MM.1S (cell line): ENCODE measurements at regions not wholly inside any gene's neighbourhood (a gene's known extent, or its start where the extent isn't known, plus 50 kb on each side); places are given as distances from the start of the nearest gene placed in this dataset.
"Not testable (repeated sequence)": the region's sequence is repeated elsewhere in the genome, so short reads cannot be mapped to it uniquely, and the experiment has no call there.

Source experiments
- DNase-seq: peaks from one replicate; pipeline ENCODE4 v3.0.0-alpha.2; 2015
- H2AFZ ChIP-seq: fragments of 300-600 bp; sonication (generic); 2 replicates; pipeline ENCODE4 v1.6.0; 2016; ENCODE audit warnings: antibody characterized with exemption, low read length
- H3F3A ChIP-seq: fragments of 300-600 bp; sonication (generic); 2 replicates; pipeline ENCODE4 v1.6.1; 2016; ENCODE audit warnings: mild to moderate bottlenecking, antibody characterized with exemption, low read length, moderate library complexity, mixed read lengths; ENCODE audit not compliant: insufficient read depth
- H3K27ac ChIP-seq: fragments of 300-600 bp; sonication (generic); 2 replicates; pipeline ENCODE4 v1.5.1; 2016; ENCODE audit warnings: mild to moderate bottlenecking, low read length
- H3K27me3 ChIP-seq: fragments of 300-600 bp; sonication (generic); replicated peaks from 2 replicates; pipeline ENCODE4 v1.6.0; 2016; ENCODE audit warnings: low read length; ENCODE audit not compliant: insufficient read depth
- H3K36me3 ChIP-seq: fragments of 300-600 bp; sonication (generic); replicated peaks from 2 replicates; pipeline ENCODE4 v1.6.1; 2016; ENCODE audit warnings: mild to moderate bottlenecking, low read length, mixed read lengths; ENCODE audit not compliant: insufficient read depth
- H3K4me1 ChIP-seq: fragments of 300-600 bp; sonication (generic); 2 replicates; pipeline ENCODE4 v1.6.1; 2016; ENCODE audit warnings: low read length, mixed read lengths
- H3K4me2 ChIP-seq: fragments of 300-600 bp; sonication (generic); 2 replicates; pipeline ENCODE4 v1.6.0; 2016; ENCODE audit warnings: low read depth, low read length
- H3K4me3 ChIP-seq: fragments of 300-600 bp; sonication (generic); 2 replicates; pipeline ENCODE4 v1.5.1; 2016; ENCODE audit warnings: low read length, mixed read lengths
- H3K79me2 ChIP-seq: fragments of 300-600 bp; sonication (generic); 2 replicates; pipeline ENCODE4 v1.6.1; 2016; ENCODE audit warnings: mixed run types, low read length, mixed read lengths
- H3K9ac ChIP-seq: fragments of 300-600 bp; sonication (generic); 2 replicates; pipeline ENCODE4 v1.6.1; 2016; ENCODE audit warnings: low read length, mixed read lengths
- H3K9me2 ChIP-seq: fragments of 300-600 bp; sonication (generic); replicated peaks from 2 replicates; pipeline ENCODE4 v1.6.1; 2016; ENCODE audit warnings: mild to moderate bottlenecking, low read length, mixed read lengths; ENCODE audit not compliant: insufficient read depth
- H3K9me3 ChIP-seq: fragments of 300-600 bp; sonication (generic); replicated peaks from 2 replicates; pipeline ENCODE4 v1.6.1; 2016; ENCODE audit warnings: mild to moderate bottlenecking, low read length, mixed read lengths; ENCODE audit not compliant: insufficient read depth
- H4K20me1 ChIP-seq: fragments of 300-600 bp; sonication (generic); 2 replicates; pipeline ENCODE4 v1.6.1; 2016; ENCODE audit warnings: mild to moderate bottlenecking, low read length, moderate library complexity, mixed read lengths; ENCODE audit not compliant: insufficient read depth
- EZH2 ChIP-seq: fragments of 300-600 bp; sonication (generic); optimal IDR thresholded peaks from 2 replicates; pipeline ENCODE3; 2017; ENCODE audit warnings: low read depth, mild to moderate bottlenecking, antibody characterized with exemption, low read length, mixed read lengths
- EZH2phosphoT487 ChIP-seq: fragments of 300-600 bp; sonication (generic); IDR thresholded peaks from 2 replicates; pipeline ENCODE4 v1.6.1; 2018; ENCODE audit warnings: antibody characterized with exemption, low read length
- TF ChIP-seq, protein P1 (sequence below): fragments of 300-600 bp; sonication (generic); IDR thresholded peaks from 2 replicates; pipeline ENCODE4 v1.5.1; 2016; ENCODE audit warnings: antibody characterized with exemption, low read length, mixed read lengths

- Histone ChIP-seq H3K4me1 (no peaks in the 10 kb centered on the region), H3K9me2 (no peaks in the 10 kb centered on the region), H4K20me1 (no peaks in the 10 kb centered on the region), H3K9ac (no peak overlapping the region), H3K79me2 (no peaks in the 10 kb centered on the region), H2AFZ (no peak overlapping the region), H3K27me3 (no peaks in the 10 kb centered on the region), H3K36me3 (no peaks in the 10 kb centered on the region), H3K4me3 (no peak overlapping the region), H3K4me2 (no peak overlapping the region), H3F3A (no peaks in the 10 kb centered on the region), H3K27ac (no peak overlapping the region), H3K9me3 (no peaks in the 10 kb centered on the region)
- no peak for DNase-seq
- no peak for TF ChIP-seq EZH2
Observed at GRCh38 chrX:125152011-125152410, 167.7 kb upstream of the TEX13C start.

- H3K4me2 ChIP-seq: no peak overlapping the region
- H3K27me3 ChIP-seq: no peaks in the 10 kb centered on the region
- TF ChIP-seq, protein P1, sequence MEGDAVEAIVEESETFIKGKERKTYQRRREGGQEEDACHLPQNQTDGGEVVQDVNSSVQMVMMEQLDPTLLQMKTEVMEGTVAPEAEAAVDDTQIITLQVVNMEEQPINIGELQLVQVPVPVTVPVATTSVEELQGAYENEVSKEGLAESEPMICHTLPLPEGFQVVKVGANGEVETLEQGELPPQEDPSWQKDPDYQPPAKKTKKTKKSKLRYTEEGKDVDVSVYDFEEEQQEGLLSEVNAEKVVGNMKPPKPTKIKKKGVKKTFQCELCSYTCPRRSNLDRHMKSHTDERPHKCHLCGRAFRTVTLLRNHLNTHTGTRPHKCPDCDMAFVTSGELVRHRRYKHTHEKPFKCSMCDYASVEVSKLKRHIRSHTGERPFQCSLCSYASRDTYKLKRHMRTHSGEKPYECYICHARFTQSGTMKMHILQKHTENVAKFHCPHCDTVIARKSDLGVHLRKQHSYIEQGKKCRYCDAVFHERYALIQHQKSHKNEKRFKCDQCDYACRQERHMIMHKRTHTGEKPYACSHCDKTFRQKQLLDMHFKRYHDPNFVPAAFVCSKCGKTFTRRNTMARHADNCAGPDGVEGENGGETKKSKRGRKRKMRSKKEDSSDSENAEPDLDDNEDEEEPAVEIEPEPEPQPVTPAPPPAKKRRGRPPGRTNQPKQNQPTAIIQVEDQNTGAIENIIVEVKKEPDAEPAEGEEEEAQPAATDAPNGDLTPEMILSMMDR: no peak
- TF ChIP-seq EZH2 (no peak), EZH2phosphoT487 (no peak)
- H2AFZ ChIP-seq: no peak overlapping the region
- H3F3A ChIP-seq: no peaks in the 10 kb centered on the region
- H3K9me3 ChIP-seq: no peaks in the 10 kb centered on the region
- H3K36me3 ChIP-seq: no peaks in the 10 kb centered on the region
- DNase-seq: no peak
- H3K4me1 ChIP-seq: no peaks in the 10 kb centered on the region
- no peak overlapping the region for H3K9ac ChIP-seq
- H3K79me2 ChIP-seq: no peaks in the 10 kb centered on the region
- H4K20me1 ChIP-seq: no peaks in the 10 kb centered on the region
- no peak overlapping the region for H3K4me3 ChIP-seq
- H3K27ac ChIP-seq: no peak overlapping the region
- H3K9me2 ChIP-seq: no peaks in the 10 kb centered on the region
Observed at GRCh38 chrX:125153621-125154020, 166.1 kb upstream of the TEX13C start.

DNA sequence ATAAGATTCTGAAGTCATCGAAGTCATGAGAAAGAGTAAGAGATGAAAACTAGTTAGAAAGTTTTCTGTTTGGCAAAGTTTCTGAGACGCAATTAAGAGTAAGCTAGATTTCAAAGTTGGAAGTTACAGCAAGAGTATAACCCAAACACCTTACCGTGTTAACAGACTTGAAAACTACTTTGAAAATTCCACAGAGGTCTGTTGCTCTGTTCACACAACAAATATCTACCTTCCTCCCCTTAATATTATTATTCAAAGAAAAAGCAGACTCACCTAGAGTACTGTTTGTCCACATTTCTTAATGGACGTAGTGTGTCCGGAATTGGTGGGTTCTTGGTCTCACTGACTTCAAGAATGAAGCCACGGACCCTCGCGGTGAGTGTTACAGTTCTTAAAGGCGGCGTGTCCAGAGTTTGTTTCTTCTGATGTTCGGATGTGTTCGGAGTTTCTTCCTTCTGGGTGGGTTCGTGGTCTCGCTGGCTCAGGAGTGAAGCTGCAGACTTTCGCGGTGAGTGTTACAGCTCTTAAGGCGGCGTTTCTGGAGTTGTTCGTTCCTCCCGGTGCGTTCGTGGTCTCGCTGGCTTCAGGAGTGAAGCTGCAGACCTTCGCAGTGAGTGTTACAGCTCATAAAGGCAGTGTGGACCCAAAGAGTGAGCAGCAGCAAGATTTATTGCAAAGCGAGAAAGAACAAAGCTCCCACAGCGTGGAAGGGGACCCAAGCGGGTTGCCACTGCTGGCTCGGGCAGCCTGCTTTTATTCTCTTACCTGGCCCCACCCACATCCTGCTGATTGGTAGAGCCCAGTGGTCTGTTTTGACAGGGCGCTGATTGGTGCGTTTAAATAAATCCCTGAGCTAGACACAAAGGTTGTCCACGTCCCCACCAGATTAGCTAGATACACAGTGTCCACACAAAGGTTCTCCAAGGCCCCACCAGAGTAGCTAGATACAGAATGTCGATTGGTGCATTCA is 165.1 kb upstream of the TEX13C start:
- H3K79me2 ChIP-seq, H3K27ac ChIP-seq, H2AFZ ChIP-seq, H3F3A ChIP-seq, DNase-seq, H3K4me1 ChIP-seq, H3K27me3 ChIP-seq, H3K9me2 ChIP-seq, H3K9ac ChIP-seq, H3K4me2 ChIP-seq, H3K9me3 ChIP-seq, H3K36me3 ChIP-seq, H3K4me3 ChIP-seq, H4K20me1 ChIP-seq: not testable (repeated sequence)

DNA sequence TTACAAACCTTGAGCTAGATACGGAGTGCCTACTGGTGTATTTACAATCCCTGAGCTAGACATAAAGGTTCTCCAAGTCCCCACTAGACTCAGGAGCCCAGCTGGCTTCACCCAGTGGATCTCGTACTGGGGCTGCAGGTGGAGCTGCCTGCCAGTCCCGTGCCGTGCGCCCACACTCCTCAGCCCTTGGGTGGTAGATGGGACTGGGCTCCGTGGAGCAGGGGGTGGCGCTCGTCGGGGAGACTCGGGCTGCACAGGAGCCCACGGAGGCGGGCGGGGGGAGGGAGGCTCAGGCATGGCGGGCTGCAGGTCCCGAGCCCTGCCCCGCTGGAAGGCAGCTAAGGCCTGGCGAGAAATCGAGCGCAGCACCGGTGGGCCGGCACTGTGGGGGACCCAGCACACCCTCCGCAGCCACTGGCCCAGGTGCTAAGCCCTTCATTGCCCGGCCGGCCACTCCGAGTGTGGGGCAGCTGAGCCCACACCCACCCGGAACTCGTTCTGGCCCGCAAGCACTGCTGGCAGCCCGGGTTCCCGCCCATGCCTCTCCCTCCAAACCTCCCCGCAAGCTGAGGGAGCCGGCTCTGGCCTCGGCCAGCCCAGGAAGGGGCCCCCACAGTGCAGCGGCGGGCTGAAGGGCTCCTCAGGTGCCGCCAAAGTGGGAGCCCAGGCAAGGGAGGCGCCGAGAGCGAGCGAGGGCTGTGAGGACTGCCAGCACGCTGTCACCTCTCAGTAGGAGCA is 164.2 kb upstream of the TEX13C start:
- H3K4me3 ChIP-seq, H3K27me3 ChIP-seq, H2AFZ ChIP-seq, H3K9me3 ChIP-seq, H3K36me3 ChIP-seq, DNase-seq, H3K4me1 ChIP-seq, H3K4me2 ChIP-seq, H3K9me2 ChIP-seq, H4K20me1 ChIP-seq, H3K79me2 ChIP-seq, H3K9ac ChIP-seq, H3F3A ChIP-seq, H3K27ac ChIP-seq: not testable (repeated sequence)
